Progenitor cell of endocrine pancreas (in vitro differentiated cells): ENCODE measurements at regions not wholly inside any gene's neighbourhood (a gene's known extent, or its start where the extent isn't known, plus 50 kb on each side); places are given as distances from the start of the nearest gene placed in this dataset.

Experiments used
- DNase-seq: peaks from one replicate; pipeline ENCODE4 v3.0.0; 2021; ENCODE audit warnings: low spot score; ENCODE audit not compliant: unreplicated experiment
- H3K27ac Mint-ChIP-seq: 2 replicates; pipeline ENCODE4 v1.8.0; 2021; ENCODE audit warnings: mild to moderate bottlenecking, moderate library complexity, mixed read lengths
- H3K27me3 Mint-ChIP-seq: 2 replicates; pipeline ENCODE4 v1.8.0; 2021; ENCODE audit warnings: mixed read lengths
- H3K36me3 Mint-ChIP-seq: 2 replicates; pipeline ENCODE4 v1.8.0; 2022; ENCODE audit warnings: mixed read lengths; ENCODE audit not compliant: insufficient read depth
- H3K4me1 Mint-ChIP-seq: 2 replicates; pipeline ENCODE4 v1.8.0; 2021; ENCODE audit warnings: low read depth, mixed read lengths
- H3K4me3 Mint-ChIP-seq: 2 replicates; pipeline ENCODE4 v1.8.0; 2021; ENCODE audit warnings: low read depth, mild to moderate bottlenecking, moderate library complexity, mixed read lengths
- H3K9me3 Mint-ChIP-seq: 2 replicates; pipeline ENCODE4 v1.8.0; 2021; ENCODE audit warnings: low read depth, mixed read lengths
- CTCF ChIP-seq: fragments of 200-600 bp; sonication (generic); IDR thresholded peaks from one replicate; pipeline ENCODE4 v1.5.0; 2021; ENCODE audit warnings: antibody characterized with exemption, mild to moderate bottlenecking; ENCODE audit not compliant: unreplicated experiment

DNA sequence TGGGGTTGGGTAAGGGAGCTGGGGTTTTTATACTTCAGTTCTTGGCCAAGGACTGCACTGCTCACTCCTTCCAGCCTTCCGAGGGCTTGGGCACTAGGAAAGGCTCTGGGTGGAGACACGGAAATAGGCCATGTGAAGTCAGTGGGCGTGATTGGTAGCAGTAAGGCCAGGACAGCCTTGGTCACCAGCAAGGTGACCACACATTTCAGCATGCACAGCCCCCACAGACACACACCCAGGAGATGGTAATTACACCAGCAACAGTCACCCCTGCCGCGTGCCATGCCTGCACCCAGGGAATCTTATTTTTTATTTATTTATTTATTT is 252.5 kb downstream of the SEC14L1 start:
- no peak for DNase-seq
- H3K9me3 Mint-ChIP-seq = no peaks in the 10 kb centered on the region
- peaks cover 53% of the 10 kb centered on the region for H3K4me1 Mint-ChIP-seq
- peaks cover 1% of the 10 kb centered on the region for H3K36me3 Mint-ChIP-seq
- no peaks in the 10 kb centered on the region for H3K27me3 Mint-ChIP-seq
- H3K27ac Mint-ChIP-seq = peak overlapping the region; percentile 88
- H3K4me3 Mint-ChIP-seq = no peak overlapping the region
- no peak for TF ChIP-seq CTCF

GRCh38 chr17:77393867-77394539 is 253.2 kb downstream of the SEC14L1 start:
- no peak for DNase-seq
- Mint-ChIP-seq H3K4me3 (no peak overlapping the region), H3K27ac (peak overlapping the region; percentile 94), H3K36me3 (peaks cover 3% of the 10 kb centered on the region), H3K9me3 (no peaks in the 10 kb centered on the region), H3K4me1 (peaks cover 48% of the 10 kb centered on the region), H3K27me3 (no peaks in the 10 kb centered on the region)
- TF ChIP-seq CTCF = no peak

- Mint-ChIP-seq H3K4me3 (no peak overlapping the region), H3K27ac (peak overlapping the region; percentile 94), H3K27me3 (no peaks in the 10 kb centered on the region), H3K9me3 (no peaks in the 10 kb centered on the region), H3K4me1 (peaks cover 40% of the 10 kb centered on the region), H3K36me3 (peaks cover 3% of the 10 kb centered on the region)
- no peak for TF ChIP-seq CTCF
- DNase-seq = no peak
These were observed 253.9 kb downstream of the SEC14L1 start for GRCh38 chr17:77394540-77395295.

GRCh38 chr17:77395501-77396048 is 254.8 kb downstream of the SEC14L1 start:
- H3K36me3 Mint-ChIP-seq = peaks cover 3% of the 10 kb centered on the region
- TF ChIP-seq CTCF = no peak
- H3K27ac Mint-ChIP-seq = peak overlapping the region; percentile 76
- no peaks in the 10 kb centered on the region for H3K9me3 Mint-ChIP-seq
- H3K27me3 Mint-ChIP-seq = no peaks in the 10 kb centered on the region
- H3K4me1 Mint-ChIP-seq = peaks cover 40% of the 10 kb centered on the region
- DNase-seq = no peak
- H3K4me3 Mint-ChIP-seq = no peak overlapping the region

- Mint-ChIP-seq H3K9me3 (no peaks in the 10 kb centered on the region), H3K4me3 (no peak overlapping the region), H3K27ac (peak overlapping the region; percentile 47), H3K27me3 (no peaks in the 10 kb centered on the region), H3K36me3 (peaks cover 3% of the 10 kb centered on the region), H3K4me1 (peaks cover 35% of the 10 kb centered on the region)
- no peak for TF ChIP-seq CTCF
- DNase-seq = no peak
These were observed 255.8 kb downstream of the SEC14L1 start for GRCh38 chr17:77396610-77397009.
